OCI-LY3 (cell line): ENCODE measurements at regions not wholly inside any gene's neighbourhood (a gene's known extent, or its start where the extent isn't known, plus 50 kb on each side); places are given as distances from the start of the nearest gene placed in this dataset.

Experiments used
- CTCF ChIP-seq: fragments of 200-600, 300-600 bp; sonication (generic); IDR thresholded peaks from 2 replicates; pipeline ENCODE4 v1.5.1; 2014; ENCODE audit warnings: antibody characterized with exemption, low read length, low read depth
- EZH2phosphoT487 ChIP-seq: fragments of 200-600 bp; shearing (Covaris generic); IDR thresholded peaks from 2 replicates; pipeline ENCODE4 v1.6.1; 2018; ENCODE audit warnings: antibody characterized with exemption, mixed run types, low read depth

GRCh38 chr2:173502296-173502695 lies 147.6 kb downstream of the CDCA7 start:
- TF ChIP-seq CTCF (no peak), EZH2phosphoT487 (no peak)
